ENCODE measurements at regions not wholly inside any gene's neighbourhood (a gene's known extent, or its start where the extent isn't known, plus 50 kb on each side); places are given as distances from the start of the nearest gene placed in this dataset.

- TF ChIP-seq CTCF (IDR thresholded peaks at IDR 0.05), result no peak
- Histone ChIP-seq H3K9me3 (no peaks in the 10 kb centered on the region), H3K4me1 (no peaks in the 10 kb centered on the region), H3K4me3 (no peak overlapping the region), H3K36me3 (no peaks in the 10 kb centered on the region), H3K27ac (no peak overlapping the region), H3K27me3 (no peaks in the 10 kb centered on the region)
- intact Hi-C loops (cut with DNase I), result no loop called here
- ATAC-seq (no peak), DNase-seq (no peak)
These were observed 241.6 kb upstream of the RAB6C start for GRCh38 chr2:129737660-129738527.

GRCh38 chr2:129738799-129739198 is 240.7 kb upstream of the RAB6C start:
- Histone ChIP-seq H3K4me1 (no peaks in the 10 kb centered on the region), H3K4me3 (no peak overlapping the region), H3K27ac (no peak overlapping the region), H3K27me3 (no peaks in the 10 kb centered on the region), H3K36me3 (no peaks in the 10 kb centered on the region), H3K9me3 (no peaks in the 10 kb centered on the region)
- DNase-seq, result no peak
- intact Hi-C loops (cut with DNase I), result no loop called here
- no peak for TF ChIP-seq CTCF (IDR thresholded peaks at IDR 0.05)
- ATAC-seq, result no peak

GRCh38 chr2:129740504-129740903 is 239.0 kb upstream of the RAB6C start:
- Histone ChIP-seq H3K36me3 (no peaks in the 10 kb centered on the region), H3K27ac (no peak overlapping the region), H3K9me3 (no peaks in the 10 kb centered on the region), H3K4me3 (no peak overlapping the region), H3K27me3 (no peaks in the 10 kb centered on the region), H3K4me1 (no peaks in the 10 kb centered on the region)
- ATAC-seq, result no peak
- intact Hi-C loops (cut with DNase I), result no loop called here
- no peak for DNase-seq
- TF ChIP-seq CTCF (IDR thresholded peaks at IDR 0.05), result no peak

- TF ChIP-seq CTCF (IDR thresholded peaks at IDR 0.05), result no peak
- intact Hi-C loops (cut with DNase I), result no loop called here
These were observed 238.3 kb upstream of the RAB6C start for GRCh38 chr2:129741165-129741564.

GRCh38 chr2:129741623-129742022 is 237.8 kb upstream of the RAB6C start:
- intact Hi-C loops (cut with DNase I), result no loop called here
- Histone ChIP-seq H3K4me3 (no peak overlapping the region), H3K4me1 (no peaks in the 10 kb centered on the region), H3K27ac (no peak overlapping the region), H3K9me3 (no peaks in the 10 kb centered on the region), H3K27me3 (no peaks in the 10 kb centered on the region), H3K36me3 (no peaks in the 10 kb centered on the region)
- DNase-seq (no peak), ATAC-seq (no peak)
- TF ChIP-seq CTCF (IDR thresholded peaks at IDR 0.05), result no peak

More at GRCh38 chr2:129741165-129741564, 238.3 kb upstream of the RAB6C start:
- no peaks in the 10 kb centered on the region for H3K9me3 ChIP-seq
- DNase-seq (no peak), ATAC-seq (no peak)
- H3K27ac ChIP-seq, result no peak overlapping the region
- no peaks in the 10 kb centered on the region for H3K36me3 ChIP-seq
- H3K4me1 ChIP-seq, result no peaks in the 10 kb centered on the region
- no peaks in the 10 kb centered on the region for H3K27me3 ChIP-seq
- no peak overlapping the region for H3K4me3 ChIP-seq
